H1 (cell line): ENCODE measurements at regions not wholly inside any gene's neighbourhood (a gene's known extent, or its start where the extent isn't known, plus 50 kb on each side); places are given as distances from the start of the nearest gene placed in this dataset.

Experiments
- CTCF ChIP-seq, 3 experiments: IDR thresholded peaks; 1 replicate in 2 of 3; 2 replicates in 1 of 3; pipeline versions ENCODE4 v1.5.1 to v1.6.1; 2011; ENCODE audit warnings: low read length in 3 of 3, mild to moderate bottlenecking in 3 of 3, inconsistent platforms in 2 of 3, low read depth in 1 of 3, moderate library complexity in 1 of 3; ENCODE audit not compliant: insufficient read depth in 1 of 3; ENCODE audit errors: control extremely low read depth in 1 of 3
- TAF7 ChIP-seq: optimal IDR thresholded peaks from 2 replicates; pipeline ENCODE3; 2011; ENCODE audit warnings: low read depth, mild to moderate bottlenecking, inconsistent platforms, low read length, moderate library complexity, borderline replicate concordance

- TF ChIP-seq CTCF (IDR thresholded peaks at IDR 0.05; ENCODE audit: control extremely low read depth in 1 of 3, insufficient read depth in 1 of 3, low read depth in 1 of 3, low read length in 3 of 3), result no peak
- no peak for TF ChIP-seq TAF7
Measured at GRCh38 chr10:52956461-52956860, 183.9 kb upstream of the MBL2 start.
